ENCODE measurements at regions not wholly inside any gene's neighbourhood (a gene's known extent, or its start where the extent isn't known, plus 50 kb on each side); places are given as distances from the start of the nearest gene placed in this dataset.
"Not testable (repeated sequence)": the region's sequence is repeated elsewhere in the genome, so short reads cannot be mapped to it uniquely, and the experiment has no call there.

GRCh38 chr2:62654876-62655359 is 50.6 kb upstream of the EHBP1 start:
- no peak for DNase-seq

GRCh38 chr2:62654423-62654791 is 51.1 kb upstream of the EHBP1 start:
- no peak for DNase-seq

GRCh38 chr2:62653582-62654422 is 51.7 kb upstream of the EHBP1 start:
- DNase-seq: no peak

- DNase-seq: not testable (repeated sequence)
Observed at GRCh38 chr2:62649087-62649486, 56.4 kb upstream of the EHBP1 start.

- no peak for DNase-seq
Observed at GRCh38 chr2:62643100-62643471, 62.4 kb upstream of the EHBP1 start.

- DNase-seq: no peak
Observed at GRCh38 chr2:62642429-62643099, 62.9 kb upstream of the EHBP1 start.

- no peak for DNase-seq
Observed at GRCh38 chr2:62641936-62642335, 63.6 kb upstream of the EHBP1 start.

GRCh38 chr2:62641410-62641843 is 64.1 kb upstream of the EHBP1 start:
- no peak for DNase-seq

GRCh38 chr2:62631160-62632085 is 74.1 kb upstream of the EHBP1 start:
- no peak for DNase-seq

GRCh38 chr2:62630206-62630605 is 75.3 kb upstream of the EHBP1 start:
- not testable (repeated sequence) for DNase-seq

GRCh38 chr2:62629310-62629709 is 76.2 kb upstream of the EHBP1 start:
- not testable (repeated sequence) for DNase-seq

GRCh38 chr2:62627667-62628066 is 77.8 kb upstream of the EHBP1 start:
- no peak for DNase-seq

GRCh38 chr2:62624855-62625254 is 80.7 kb upstream of the EHBP1 start:
- DNase-seq: no peak

- not testable (repeated sequence) for DNase-seq
Observed at GRCh38 chr2:62616486-62616885, 89.0 kb upstream of the EHBP1 start.

- no peak for DNase-seq
Observed at GRCh38 chr2:62611854-62612253, 93.7 kb upstream of the EHBP1 start.

GRCh38 chr2:62605471-62605870 is 99.5 kb upstream of the TMEM17 start:
- DNase-seq: not testable (repeated sequence)

- no peak for DNase-seq
Observed at GRCh38 chr2:62604336-62604735, 98.3 kb upstream of the TMEM17 start.

- no peak for DNase-seq
Observed at GRCh38 chr2:62603154-62603712, 97.2 kb upstream of the TMEM17 start.

GRCh38 chr2:62599674-62600410 is 93.8 kb upstream of the TMEM17 start:
- DNase-seq: not testable (repeated sequence)

GRCh38 chr2:62597323-62597722 is 91.3 kb upstream of the TMEM17 start:
- no peak for DNase-seq

- no peak for DNase-seq
Observed at GRCh38 chr2:62596061-62596921, 90.3 kb upstream of the TMEM17 start.
